HG03520 (cell line): ENCODE measurements at regions not wholly inside any gene's neighbourhood (a gene's known extent, or its start where the extent isn't known, plus 50 kb on each side); places are given as distances from the start of the nearest gene placed in this dataset.
"Not testable (repeated sequence)": the region's sequence is repeated elsewhere in the genome, so short reads cannot be mapped to it uniquely, and the experiment has no call there.

ENCODE experiments used
- ATAC-seq: cut with Tn5 transposase; IDR thresholded peaks from one replicate; pipeline ENCODE4 v1.9.1; 2021; ENCODE audit warnings: mild to moderate bottlenecking, moderate library complexity; ENCODE audit not compliant: unreplicated experiment

DNA sequence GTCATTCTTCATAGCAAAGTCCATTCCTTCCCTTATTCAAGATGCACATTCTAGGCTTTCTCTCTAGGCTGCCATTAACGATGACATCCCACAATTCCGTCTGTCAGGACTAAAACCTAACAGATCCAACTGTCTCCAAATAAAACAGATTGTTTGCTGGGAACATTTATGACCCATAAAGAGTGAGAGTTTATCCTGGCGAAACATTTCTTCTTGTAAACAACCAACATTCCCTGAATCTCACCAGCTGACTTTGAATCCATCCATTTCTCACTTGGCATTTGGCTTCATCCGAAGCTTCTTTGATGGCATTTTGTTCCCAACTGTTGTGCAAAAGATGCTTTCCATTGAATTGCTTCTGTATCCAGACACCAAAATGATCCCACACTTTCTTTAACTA lies 93.1 kb downstream of the OLIG3 start:
- ATAC-seq = no peak

DNA sequence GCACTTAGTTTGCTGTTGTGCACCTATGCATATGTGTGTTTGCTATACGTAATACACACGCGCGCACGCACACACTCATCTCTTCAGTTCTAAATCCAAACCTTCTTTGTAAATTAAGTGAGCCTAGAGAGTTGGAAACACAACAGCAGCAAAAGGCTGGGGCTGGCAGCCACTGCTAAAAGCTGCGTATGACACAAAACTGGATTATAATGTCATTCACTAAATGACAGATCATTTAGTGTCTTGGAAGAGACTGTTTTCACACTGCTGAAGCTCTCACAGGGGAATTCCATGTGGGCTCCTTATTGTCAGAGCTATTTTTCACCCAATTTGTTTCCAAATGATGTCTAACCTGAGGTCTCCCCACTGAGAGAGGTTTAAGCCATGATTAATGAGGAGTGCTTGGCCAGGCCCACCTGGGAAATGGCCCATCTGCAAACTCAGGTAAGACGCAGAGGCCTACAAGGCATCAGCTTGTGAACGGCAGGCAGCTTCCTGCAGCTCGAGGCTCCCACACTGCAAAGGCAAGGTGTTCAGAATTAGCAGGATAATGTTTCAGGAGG lies 94.2 kb downstream of the OLIG3 start:
- ATAC-seq = no peak

DNA sequence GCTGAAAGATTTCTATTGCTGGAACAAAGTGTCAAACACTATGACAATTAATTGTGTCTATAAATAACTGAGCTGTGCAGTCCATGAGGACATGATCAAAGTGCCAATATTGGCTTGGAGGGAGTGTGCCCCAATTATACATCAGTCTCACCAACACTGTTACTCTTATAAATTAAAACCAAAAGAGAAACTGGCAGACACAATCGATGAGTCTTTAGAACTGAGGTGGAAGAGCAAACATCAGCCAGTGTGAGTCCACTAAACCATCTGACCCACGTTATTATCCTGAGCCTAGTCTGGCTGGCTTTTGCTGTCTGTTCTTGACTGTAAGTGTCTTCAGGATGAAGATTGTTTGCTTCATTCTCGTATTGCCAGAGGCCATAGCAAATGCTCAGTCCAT lies 98.9 kb downstream of the OLIG3 start:
- no peak for ATAC-seq

DNA sequence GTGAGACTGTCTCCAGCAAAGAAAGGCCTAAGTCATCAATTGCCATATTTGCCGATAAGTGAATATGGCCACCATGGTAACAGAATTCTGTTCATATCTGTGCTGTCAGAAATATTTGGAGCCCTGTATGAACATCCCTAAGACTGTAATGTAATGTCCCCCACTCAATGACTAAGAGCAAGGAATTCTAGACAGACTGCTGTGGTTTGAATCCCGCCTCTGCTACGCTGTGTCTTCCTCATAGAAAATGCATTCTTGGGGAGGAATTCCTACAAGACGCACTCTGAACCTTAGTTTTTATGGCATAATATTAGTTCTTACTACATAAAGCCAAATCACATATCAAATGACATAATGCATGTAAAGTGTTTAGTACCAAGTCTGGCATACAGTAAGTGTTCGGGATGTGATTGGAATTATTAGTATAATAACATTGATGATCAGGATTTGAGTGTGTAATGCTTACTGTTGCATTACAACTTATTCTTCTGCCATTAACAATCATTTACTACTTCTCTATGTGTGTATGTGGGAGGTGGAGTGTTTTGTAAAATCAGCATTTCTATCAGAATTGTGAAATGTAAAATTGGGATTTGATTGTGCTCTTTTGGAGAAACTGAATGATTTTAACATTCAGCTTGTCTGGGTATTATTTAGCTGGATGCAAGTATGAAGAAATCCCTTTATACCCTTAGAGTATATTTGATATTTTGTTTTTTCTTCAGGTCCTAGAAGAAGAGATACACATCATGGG lies 103.0 kb downstream of the OLIG3 start:
- ATAC-seq = no peak

DNA sequence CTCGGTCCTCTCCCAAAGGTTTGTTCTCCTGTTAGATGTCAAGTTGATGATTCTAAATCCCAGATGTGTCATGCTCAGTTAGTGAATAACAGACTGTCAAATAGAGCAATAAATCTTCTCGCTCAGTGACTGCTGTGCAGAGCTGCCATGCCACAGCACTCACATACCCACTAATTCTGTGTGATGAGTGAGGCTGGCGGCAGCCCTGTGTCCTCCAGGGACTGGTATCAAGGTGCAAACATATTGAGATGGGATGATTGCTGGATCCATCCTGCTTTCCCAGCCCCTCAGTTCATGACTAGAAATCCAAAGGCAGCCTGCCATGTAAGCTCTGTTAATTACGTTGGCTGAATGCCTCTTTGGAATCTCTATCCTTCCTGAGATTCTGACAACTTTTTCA lies 103.9 kb downstream of the OLIG3 start:
- ATAC-seq = no peak

DNA sequence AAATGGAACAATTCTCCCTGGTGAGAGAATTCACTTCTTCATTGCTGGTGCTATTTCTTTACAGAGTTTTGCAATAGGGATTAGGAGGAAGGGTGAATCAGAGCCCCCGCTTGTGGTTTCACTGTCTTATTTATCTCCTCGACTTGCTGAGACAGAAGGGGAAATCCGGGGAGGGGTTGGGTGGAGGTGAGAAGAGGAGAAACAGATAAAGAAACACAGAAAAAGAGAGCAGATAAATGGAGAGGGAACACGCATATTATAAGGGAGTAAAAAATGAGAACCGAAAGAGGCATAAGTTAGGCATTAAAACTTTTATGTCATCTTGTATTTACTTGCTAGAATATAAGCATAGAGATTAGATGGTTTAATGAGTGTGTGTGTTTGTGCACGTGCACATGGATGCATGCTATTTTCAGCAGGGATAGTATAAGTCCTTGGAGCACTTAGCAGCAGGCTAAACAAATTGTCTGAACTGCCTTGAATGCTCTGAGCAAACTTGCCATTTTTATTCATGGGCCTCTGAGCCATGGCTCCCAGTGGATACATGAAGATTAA lies 105.0 kb downstream of the OLIG3 start:
- ATAC-seq = no peak

GRCh38 chr6:137387096-137387764 lies 107.0 kb downstream of the OLIG3 start:
- no peak for ATAC-seq

DNA sequence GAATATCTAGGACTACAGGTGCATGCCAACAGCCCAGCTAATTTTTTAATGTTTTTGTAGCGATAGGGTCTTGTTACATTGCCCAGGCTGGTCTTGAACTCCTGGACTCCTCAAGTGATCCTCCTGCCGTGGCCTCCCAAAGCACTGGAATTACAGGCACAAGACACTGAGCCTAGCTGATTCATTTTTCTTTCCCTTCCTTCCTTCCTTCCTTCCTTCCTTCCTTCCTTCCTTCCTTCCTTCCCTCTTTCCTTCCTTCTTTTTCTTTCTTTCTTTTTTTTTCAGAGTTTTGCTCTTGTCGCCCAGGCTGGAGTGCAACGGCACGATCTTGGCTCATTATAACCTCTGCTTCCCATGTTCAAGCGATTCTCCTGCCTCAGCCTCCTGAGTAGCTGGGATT lies 110.9 kb downstream of the OLIG3 start:
- not testable (repeated sequence) for ATAC-seq

GRCh38 chr6:137378090-137378369 lies 116.2 kb downstream of the OLIG3 start:
- ATAC-seq = no peak

DNA sequence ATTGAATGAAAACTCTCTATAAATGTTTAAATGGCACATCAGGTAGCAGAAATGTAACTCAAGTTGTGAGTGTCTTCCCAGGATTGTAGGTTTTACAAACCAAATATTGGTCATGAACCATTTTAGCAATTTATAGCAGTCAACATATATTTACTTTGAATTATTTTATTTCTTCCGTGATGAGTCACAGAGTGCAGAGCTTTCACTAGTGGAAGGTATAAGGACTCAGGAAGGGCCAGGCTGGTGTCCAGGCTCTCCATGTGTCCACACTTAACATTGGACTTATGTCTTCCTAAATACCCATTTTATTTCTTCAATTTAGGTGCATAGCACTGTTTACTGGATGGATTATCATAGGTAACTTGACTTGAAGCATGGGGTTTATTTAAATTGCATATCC lies 120.9 kb downstream of the OLIG3 start:
- no peak for ATAC-seq

DNA sequence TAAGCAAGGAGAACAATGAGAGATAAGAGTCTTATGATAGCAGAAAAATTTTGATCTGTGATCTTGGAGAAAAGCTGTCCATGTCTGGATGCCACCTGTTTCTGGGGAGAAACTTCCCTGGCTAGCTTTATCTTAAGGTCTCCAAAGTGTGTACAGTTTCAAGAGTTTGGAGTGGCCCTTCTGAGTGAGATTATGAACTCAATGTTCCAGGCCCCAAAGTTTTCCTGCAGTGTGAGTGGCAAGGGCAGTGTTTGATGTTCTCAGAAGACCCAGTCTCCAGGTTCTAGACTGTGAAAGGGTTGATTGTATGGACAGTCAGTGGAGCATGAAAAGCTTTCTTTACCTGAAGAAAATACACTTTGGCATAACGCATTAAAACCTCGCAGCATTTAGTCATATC lies 121.7 kb downstream of the OLIG3 start:
- no peak for ATAC-seq

DNA sequence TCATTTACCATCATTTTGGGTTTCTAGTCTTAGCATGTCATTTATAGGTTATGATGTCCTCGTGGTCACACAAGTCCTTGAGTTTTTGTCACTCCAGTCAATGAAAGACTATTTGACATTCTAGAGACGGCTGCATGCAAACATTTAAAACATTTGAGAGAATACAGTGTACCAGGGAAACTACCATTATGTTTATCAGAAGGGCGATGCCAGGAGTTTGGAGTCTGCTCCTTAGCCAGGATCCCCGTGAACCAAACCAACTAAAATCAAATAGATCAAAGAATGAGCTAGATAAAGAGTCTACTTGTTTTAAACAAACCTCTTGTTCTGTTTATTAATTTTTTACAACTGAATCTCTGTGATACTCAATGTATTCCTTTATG lies 122.6 kb downstream of the OLIG3 start:
- ATAC-seq = no peak

DNA sequence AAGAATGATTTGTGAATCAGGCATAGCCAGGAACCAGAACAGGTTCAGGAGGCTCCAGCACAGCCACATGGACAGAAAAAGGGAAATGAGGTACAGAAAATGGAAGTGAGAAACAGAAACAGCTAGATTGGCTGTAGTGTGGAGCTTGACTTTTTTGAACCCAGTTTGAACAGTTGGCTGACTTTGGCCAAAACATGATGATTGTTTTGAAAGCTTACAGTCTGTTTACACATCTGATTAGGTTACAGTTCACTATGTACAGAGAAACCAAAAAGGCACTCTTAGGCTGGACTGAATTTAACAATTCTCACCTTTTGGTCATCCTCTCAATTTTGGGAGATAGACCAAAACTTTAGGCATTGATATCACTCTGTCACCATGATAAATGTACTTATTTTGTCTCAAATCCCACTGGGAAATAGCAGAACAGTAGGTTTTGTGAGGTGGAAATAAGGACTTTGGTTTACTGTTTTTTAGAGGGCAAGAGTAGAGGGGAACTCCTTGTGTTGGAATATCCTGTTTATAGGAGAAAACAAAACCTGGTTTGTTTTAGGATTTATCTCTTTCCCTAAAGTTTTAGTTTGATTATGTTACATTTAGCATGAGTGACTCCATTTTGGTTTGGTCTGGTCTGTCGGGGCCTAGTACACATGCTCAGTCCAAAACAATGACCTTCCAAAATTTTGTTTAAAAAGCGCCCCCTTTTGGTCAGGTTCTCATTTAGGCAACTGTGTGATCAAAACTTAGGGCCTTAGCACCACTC lies 123.1 kb downstream of the OLIG3 start:
- ATAC-seq = peak; percentile 74

DNA sequence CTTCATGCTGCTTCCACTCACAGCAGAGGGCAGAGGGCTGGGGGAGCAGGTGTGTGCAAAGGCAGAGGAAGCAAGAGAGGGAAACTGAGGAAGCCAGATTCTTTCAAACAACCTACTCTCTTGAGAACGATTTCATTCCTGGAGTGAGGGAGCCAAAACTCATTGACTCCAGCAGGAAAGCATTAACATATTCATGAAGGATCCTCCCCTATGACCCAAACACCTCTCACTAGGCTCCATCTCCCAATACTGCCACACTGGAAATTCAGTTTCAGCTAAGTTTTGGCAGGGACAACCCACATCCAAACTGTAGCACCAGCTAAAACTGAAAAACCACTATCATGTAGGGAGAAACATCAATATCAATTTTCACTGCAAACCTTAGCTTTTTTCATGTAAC lies 125.1 kb downstream of the OLIG3 start:
- no peak for ATAC-seq

- ATAC-seq = no peak
Measured at GRCh38 chr6:137365707-137366437, 128.3 kb downstream of the OLIG3 start.

GRCh38 chr6:137363805-137364138 lies 130.4 kb downstream of the OLIG3 start:
- ATAC-seq = no peak

DNA sequence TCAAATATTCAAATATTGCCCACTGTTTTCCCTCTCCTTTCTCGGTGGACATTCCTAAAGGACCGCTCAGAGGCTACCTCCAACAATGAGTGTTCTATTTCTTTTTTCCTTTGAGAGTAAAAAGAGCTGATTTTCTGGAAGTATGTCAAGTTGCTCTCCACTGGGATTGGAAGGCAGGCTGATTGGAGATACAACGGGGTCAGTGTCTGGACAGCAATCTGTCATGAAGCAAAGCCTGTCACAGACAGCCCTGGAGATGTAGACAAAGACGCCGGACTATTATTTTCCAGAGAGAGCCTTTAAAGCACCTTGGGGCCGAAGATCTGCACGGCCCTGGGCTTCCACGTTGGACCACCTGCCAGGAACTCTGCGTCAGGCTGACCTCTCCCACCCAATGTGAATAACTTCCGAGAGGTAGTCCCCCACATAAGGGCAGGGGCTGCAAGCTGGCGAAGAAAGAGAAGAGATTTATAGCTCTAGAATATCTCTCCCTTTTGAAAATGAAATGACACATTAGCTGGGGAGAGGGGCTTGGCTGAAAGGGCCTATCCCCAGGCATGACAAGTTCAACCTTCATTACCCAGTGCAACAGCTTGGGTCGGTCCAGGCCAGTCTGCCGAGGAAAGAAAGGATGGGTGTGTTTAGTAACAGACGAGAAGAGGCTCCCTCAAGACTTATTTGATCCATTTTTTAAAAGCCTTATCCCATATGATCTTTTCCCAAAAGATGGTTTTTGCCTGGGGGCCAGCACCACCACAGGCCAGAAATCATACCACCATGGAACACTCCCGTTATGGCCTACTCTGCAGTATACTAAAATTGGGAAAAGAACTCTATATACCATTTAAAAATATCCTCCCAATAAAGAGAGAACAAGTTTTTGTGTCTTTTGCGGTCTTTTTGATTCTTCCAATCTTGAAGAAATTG lies 131.1 kb downstream of the OLIG3 start:
- ATAC-seq = no peak

DNA sequence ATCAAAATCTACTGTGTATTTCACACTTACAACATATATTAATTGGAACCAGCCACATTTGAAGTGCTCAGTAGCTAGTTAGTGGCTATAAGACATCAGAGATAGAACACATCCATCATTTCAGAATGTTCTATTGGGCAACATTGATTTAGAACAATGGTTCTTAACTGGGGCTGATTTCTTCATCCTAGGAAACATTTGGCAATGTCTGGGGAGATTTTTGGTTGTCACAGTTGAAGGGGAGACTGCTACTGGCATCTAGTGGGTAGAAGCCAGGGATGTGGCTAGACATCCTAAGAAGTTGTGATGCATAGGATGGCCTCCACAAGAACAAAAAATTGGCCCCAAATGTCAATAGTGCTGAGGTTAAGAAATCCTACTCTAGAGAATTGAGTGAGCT lies 132.5 kb downstream of the OLIG3 start:
- ATAC-seq = no peak

- no peak for ATAC-seq
Measured at GRCh38 chr6:137358273-137358672, 135.9 kb downstream of the OLIG3 start.

GRCh38 chr6:137357948-137358266 lies 136.3 kb downstream of the OLIG3 start:
- no peak for ATAC-seq
